HG03520 (cell line): ENCODE measurements at regions not wholly inside any gene's neighbourhood (a gene's known extent, or its start where the extent isn't known, plus 50 kb on each side); places are given as distances from the start of the nearest gene placed in this dataset.
"Not testable (repeated sequence)": the region's sequence is repeated elsewhere in the genome, so short reads cannot be mapped to it uniquely, and the experiment has no call there.

Source experiments
- ATAC-seq: cut with Tn5 transposase; IDR thresholded peaks from one replicate; pipeline ENCODE4 v1.9.1; 2021; ENCODE audit warnings: mild to moderate bottlenecking, moderate library complexity; ENCODE audit not compliant: unreplicated experiment

DNA sequence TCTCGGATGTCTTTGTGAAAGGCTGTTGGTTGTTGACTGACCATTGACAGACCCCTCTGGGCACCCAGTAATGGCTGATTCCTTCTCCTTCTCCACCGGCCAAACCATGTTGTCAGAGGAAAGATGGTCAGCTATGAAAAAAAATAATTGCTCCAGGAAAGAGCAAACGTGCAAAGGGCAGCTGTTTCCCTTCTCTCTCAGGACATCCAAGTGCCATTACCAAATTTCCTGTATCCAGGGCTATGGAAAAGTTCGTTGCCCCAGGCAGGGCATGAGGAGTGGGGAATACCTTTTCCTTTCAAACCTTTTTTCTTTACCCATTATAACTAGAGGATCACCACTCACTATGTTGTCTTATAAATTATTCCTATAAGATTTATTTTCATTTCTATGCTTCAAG, 321.5 kb upstream of the HNRNPA3 start:
- ATAC-seq, result no peak

DNA sequence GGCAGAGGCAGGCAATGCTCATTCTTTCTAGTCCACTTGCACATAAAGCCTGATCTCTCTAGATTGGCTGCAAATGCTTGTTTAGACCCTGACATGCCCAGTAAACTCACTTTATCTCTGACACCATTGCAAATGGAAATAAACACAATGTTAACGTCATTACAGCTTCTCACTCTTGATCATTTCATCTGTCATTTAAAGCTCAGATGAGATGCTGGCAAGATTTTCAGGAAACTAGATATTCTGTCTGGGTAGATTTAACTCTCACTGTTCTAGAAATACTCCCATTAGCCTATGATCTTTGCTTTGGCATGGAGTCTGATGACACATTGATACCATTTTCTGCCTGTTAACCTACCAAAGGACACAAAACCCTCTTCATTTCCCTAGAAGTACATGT, 320.7 kb upstream of the HNRNPA3 start:
- no peak for ATAC-seq

DNA sequence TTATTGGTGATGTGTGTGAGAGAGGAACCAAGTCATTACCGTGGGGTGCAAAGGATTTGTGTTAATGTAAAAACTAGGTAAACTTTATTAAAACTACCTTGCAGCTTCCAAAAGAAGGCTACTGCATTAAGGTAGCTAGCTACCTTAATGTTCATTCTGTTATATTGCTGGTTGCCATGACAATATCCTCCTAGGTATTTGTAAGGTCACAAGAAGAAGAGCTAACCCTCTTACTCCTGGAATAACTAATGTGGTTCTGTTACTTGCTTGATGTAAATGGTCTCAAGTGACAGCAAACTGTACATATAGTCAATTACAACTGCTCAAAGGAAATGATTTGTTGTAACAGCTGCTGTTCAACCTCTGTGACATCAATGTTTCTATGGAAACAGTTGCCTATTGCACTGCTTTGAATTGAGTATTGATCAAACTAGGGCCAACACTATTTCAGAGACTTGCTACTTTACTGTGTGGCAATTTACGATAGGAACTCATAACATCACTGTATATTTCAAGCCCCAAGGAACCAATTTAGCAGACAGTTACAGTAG, 319.8 kb upstream of the HNRNPA3 start:
- no peak for ATAC-seq

- no peak for ATAC-seq
Observed at GRCh38 chr2:176895158-176895557, 317.4 kb upstream of the HNRNPA3 start.

DNA sequence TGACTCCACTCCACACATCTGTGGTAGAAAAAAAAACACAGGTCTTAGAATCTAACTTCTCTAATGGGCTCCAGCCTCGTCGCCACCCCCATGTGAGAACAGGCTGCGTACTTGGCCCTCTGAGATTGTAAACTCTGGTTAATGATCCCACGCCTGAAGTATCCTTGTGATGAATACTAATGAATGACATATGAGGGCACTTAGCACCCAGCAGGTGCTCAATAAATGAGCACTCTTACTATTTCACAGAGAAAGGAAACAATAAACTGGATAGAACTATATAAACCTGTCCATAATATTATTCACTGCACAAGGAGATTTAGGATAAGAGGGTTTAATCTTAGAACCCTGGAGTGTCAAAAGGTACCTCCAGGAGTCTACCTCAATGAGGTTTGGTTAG, 310.1 kb upstream of the HNRNPA3 start:
- ATAC-seq, result no peak

GRCh38 chr2:176904053-176904452, 308.5 kb upstream of the HNRNPA3 start:
- ATAC-seq, result not testable (repeated sequence)

- ATAC-seq, result no peak
Observed at GRCh38 chr2:176907341-176907740, 305.3 kb upstream of the HNRNPA3 start.

GRCh38 chr2:176910828-176911227, 301.8 kb upstream of the HNRNPA3 start:
- no peak for ATAC-seq

DNA sequence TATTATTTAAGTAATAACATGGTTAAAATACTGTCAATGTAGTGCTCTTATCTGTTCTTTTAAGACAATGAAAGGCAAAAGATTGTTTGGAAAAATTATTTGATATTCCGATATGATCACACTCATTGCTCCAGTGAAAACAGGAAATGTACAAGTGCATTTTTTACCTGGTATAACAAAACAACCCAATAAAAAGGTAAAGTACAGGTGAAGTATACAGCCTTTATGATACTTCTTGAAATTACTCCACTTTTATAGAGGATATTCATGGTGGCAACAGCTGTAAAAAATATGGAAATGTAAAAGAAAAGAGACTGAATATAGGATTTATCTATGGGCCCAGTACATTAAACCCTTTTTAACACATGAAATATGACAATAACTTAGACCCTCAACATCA, 298.6 kb upstream of the HNRNPA3 start:
- ATAC-seq, result no peak

- no peak for ATAC-seq
Observed at GRCh38 chr2:176914371-176914770, 298.2 kb upstream of the HNRNPA3 start.

DNA sequence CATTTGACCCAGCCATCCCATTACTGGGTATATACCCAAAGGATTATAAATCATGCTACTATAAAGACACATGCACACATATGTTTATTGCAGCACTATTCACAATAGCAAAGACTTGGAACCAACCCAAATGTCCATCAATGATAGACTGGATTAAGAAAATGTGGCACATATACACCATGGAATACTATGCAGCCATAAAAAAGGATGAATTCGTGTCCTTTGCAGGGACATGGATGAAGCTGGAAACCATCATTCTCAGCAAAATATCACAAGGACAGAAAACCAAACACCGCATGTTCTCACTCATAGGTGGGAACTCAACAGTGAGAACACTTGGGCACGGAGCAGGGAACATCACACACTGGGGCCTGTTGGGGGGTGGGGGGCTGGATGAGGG, 290.0 kb upstream of the HNRNPA3 start:
- not testable (repeated sequence) for ATAC-seq

DNA sequence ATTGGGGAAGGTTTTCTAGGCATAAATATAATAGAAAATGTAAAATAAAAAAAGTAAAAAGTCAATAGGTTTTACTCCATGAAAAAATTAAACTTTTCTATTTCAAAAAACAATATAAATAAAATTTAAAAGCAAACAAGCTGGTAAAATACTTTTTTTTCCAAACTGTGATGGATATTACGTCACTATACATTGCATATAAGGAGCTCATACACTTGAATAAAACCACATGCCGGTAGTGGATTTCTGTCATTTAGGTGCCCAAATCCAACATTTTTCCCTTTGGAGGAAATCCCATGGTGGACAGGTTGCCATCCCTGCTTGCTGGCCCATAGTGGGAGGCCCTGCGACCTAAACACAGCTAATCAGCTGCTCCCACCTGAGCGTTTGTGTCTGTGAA, 289.4 kb upstream of the HNRNPA3 start:
- no peak for ATAC-seq

DNA sequence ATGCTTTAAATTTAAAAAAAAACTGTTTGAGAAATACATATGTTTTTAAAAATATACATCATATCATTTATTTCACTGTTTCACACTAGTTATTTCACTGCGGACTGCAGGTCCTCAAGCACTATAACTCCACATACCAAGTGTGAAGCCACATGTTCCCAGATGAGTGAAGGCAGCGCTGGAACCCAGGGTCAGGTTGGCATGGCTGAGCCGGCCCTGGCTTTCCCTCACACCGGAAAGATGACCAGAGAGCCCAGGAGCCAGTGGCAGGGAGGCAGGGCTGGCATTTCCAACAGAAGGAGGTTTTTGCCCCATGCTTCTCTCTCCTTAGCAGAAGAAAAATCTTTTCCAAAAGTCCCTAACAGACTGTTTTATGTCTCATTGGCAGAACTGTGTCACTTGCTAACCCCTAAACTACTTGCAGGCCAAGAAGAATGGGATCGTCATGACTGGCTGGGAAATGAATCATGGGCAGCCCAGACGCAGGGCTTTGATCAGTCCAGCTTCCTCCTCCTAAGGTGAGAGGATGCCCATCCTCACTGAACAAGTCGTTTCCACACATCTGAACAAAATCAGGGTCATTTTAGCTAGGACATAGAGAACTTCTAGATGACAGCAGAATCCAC, 287.6 kb upstream of the HNRNPA3 start:
- ATAC-seq, result no peak

- ATAC-seq, result no peak
Observed at GRCh38 chr2:176926453-176926852, 286.1 kb upstream of the HNRNPA3 start.

- ATAC-seq, result not testable (repeated sequence)
Observed at GRCh38 chr2:176929387-176929786, 283.2 kb upstream of the HNRNPA3 start.

DNA sequence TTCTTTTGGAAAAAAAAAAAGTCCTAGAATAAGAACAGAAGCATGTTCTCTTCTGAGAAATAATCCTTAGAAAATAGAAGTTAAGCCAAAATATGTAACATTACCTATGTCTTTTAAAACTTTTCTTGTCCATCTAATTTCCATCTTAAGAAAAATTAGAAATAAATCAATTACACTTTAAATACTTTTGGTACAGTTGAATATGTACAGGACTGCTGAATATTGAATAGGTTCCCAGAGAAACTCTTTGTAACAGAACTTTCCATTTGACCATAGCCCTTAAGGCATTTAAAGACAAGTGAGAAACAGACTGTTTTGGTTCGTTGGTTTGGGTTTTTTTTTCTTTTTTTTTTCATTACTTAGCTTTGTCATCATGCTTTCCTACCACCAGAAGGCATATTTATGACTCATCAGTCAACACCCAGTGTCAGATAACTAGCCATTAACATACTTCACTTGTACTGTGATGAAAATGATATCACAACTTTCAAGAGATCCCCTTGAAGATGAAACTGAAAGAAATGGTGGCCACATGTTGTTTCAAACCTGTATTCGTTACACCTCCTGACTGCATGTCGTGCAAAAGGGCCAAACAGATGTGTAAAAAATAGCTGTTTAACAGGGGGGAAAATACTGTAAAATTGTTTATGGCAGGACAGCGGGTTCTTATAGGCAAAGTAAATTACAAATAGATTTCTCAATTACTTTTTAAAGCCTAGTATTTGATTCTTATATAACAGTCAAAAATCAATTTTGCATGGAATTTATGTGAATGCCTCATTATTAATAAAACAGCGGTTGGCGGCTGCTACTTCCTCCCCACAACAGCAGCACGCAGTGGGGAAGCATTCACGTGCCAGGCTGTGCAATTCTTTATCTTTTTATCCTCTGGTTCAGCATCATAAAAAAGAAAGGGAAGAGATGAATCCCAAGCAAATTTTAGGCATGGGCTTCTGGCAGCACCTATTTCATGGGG, 280.7 kb upstream of the HNRNPA3 start:
- ATAC-seq, result peak; percentile 98

- no peak for ATAC-seq
Observed at GRCh38 chr2:176934131-176934530, 278.5 kb upstream of the HNRNPA3 start.

GRCh38 chr2:176934869-176935415, 277.7 kb upstream of the HNRNPA3 start:
- ATAC-seq, result no peak

DNA sequence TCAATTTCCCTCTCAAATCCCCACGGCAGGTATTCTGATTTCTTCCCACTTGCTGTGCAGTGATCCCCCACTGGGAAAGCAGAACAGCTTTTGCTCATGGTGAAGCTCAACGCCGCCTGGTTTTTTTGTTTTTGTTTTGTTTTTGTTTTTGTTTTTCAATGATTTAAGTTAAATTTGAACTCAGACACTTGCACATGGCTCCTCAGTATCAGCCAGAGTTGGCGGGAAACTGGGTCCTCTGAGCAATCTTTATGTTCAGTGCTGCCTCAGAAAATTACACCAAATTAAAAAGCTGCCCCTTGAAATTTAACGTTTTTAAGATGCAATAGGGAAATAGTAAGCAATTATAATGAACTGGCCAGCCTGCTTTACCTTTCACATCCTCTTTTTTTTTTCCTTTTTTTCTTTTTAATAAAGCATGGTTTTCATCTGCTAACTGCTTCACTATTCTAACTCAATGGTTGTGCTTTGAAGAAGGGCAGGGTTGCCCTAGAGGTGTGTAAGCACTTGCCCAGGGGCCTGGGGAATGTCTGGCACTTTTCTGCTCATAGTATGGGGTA, 277.0 kb upstream of the HNRNPA3 start:
- no peak for ATAC-seq

GRCh38 chr2:176936410-176936809, 276.2 kb upstream of the HNRNPA3 start:
- no peak for ATAC-seq

DNA sequence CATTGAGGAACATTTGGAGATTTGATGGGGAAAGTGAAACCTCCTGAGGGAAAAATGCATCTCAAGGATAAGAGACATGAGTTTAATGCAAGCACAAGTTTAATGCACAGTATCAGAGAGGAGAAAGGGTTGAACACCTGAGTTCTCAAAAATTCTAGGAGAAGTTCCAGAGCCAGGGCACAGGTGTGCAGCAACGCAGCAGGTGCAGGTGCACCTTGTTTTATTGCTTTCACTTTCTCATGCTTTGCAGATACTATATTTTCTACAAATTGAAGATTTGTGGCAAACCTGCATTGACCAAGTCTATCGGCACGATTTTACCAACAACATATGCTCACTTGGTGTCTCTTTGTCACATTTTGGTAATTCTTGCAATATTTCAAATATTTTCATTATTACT, 267.6 kb upstream of the HNRNPA3 start:
- no peak for ATAC-seq
